H9 (cell line): ENCODE measurements at regions not wholly inside any gene's neighbourhood (a gene's known extent, or its start where the extent isn't known, plus 50 kb on each side); places are given as distances from the start of the nearest gene placed in this dataset.

Experiments used
- DNase-seq: peaks from one replicate; pipeline ENCODE4 v3.0.0-alpha.2; 2017
- H2AFZ ChIP-seq: one replicate; pipeline ENCODE4 v1.6.1; 2013; ENCODE audit warnings: mild to moderate bottlenecking, low read length, control low read depth, moderate library complexity
- H2AK5ac ChIP-seq: 2 replicates; pipeline ENCODE4 v1.6.1; 2013; ENCODE audit warnings: low read length, control low read depth, mixed read lengths; ENCODE audit not compliant: insufficient read length
- H2BK120ac ChIP-seq: one replicate; pipeline ENCODE4 v1.6.1; 2013; ENCODE audit warnings: low read depth, mild to moderate bottlenecking, low read length, control low read depth, inconsistent platforms; ENCODE audit not compliant: poor library complexity, severe bottlenecking
- H2BK12ac ChIP-seq: 2 replicates; pipeline ENCODE4 v1.6.1; 2013; ENCODE audit warnings: low read length, control low read depth, mixed read lengths, low read depth; ENCODE audit not compliant: insufficient read length
- H2BK15ac ChIP-seq: 2 replicates; pipeline ENCODE4 v1.6.1; 2013; ENCODE audit warnings: low read depth, low read length, control low read depth
- H2BK20ac ChIP-seq: one replicate; pipeline ENCODE4 v1.6.1; 2013; ENCODE audit warnings: low read depth, mild to moderate bottlenecking, low read length, control low read depth, inconsistent platforms; ENCODE audit not compliant: poor library complexity, severe bottlenecking
- H2BK5ac ChIP-seq: 2 replicates; pipeline ENCODE4 v1.6.1; 2013; ENCODE audit warnings: low read length, control low read depth, mixed read lengths; ENCODE audit not compliant: insufficient read length
- H3K14ac ChIP-seq: 2 replicates; pipeline ENCODE4 v1.6.1; 2013; ENCODE audit warnings: low read length, control low read depth; ENCODE audit not compliant: insufficient read depth
- H3K18ac ChIP-seq: 2 replicates; pipeline ENCODE4 v1.6.1; 2013; ENCODE audit warnings: low read depth, mild to moderate bottlenecking, mixed read lengths, low read length, control low read depth; ENCODE audit not compliant: insufficient read length
- H3K23ac ChIP-seq: 2 replicates; pipeline ENCODE4 v1.6.1; 2013; ENCODE audit warnings: low read length, control low read depth, mixed read lengths, low read depth; ENCODE audit not compliant: insufficient read length
- H3K23me2 ChIP-seq: 2 replicates; pipeline ENCODE4 v1.6.1; 2013; ENCODE audit warnings: low read depth, mild to moderate bottlenecking, mixed read lengths, low read length, control low read depth; ENCODE audit not compliant: insufficient read length, poor library complexity, severe bottlenecking
- H3K27ac ChIP-seq: 2 replicates; pipeline ENCODE4 v1.5.1; 2013; ENCODE audit warnings: low read length, control low read depth, mixed read lengths, low read depth; ENCODE audit not compliant: insufficient read length
- H3K27me3 ChIP-seq: 2 replicates; pipeline ENCODE4 v1.6.1; 2013; ENCODE audit warnings: low read length, control low read depth, inconsistent platforms; ENCODE audit not compliant: insufficient read depth
- H3K4ac ChIP-seq: 2 replicates; pipeline ENCODE4 v1.6.1; 2013; ENCODE audit warnings: low read depth, mild to moderate bottlenecking, control low read depth, inconsistent platforms, low read length, moderate library complexity
- H3K4me1 ChIP-seq: 2 replicates; pipeline ENCODE4 v1.6.1; 2013; ENCODE audit warnings: low read length, control low read depth, inconsistent platforms; ENCODE audit not compliant: insufficient read depth
- H3K4me2 ChIP-seq: 2 replicates; pipeline ENCODE4 v1.6.1; 2013; ENCODE audit warnings: low read length, control low read depth, mixed read lengths; ENCODE audit not compliant: insufficient read length, insufficient read depth
- H3K56ac ChIP-seq: 2 replicates; pipeline ENCODE4 v1.6.1; 2013; ENCODE audit warnings: low read depth, mild to moderate bottlenecking, mixed read lengths, low read length, control low read depth; ENCODE audit not compliant: insufficient read length
- H3K79me1 ChIP-seq: 2 replicates; pipeline ENCODE4 v1.6.1; 2013; ENCODE audit warnings: low read depth, mild to moderate bottlenecking, moderate library complexity, low read length, control low read depth, inconsistent platforms; ENCODE audit not compliant: insufficient read depth, poor library complexity, severe bottlenecking
- H3K79me2 ChIP-seq: 2 replicates; pipeline ENCODE4 v1.6.1; 2013; ENCODE audit warnings: low read length, control low read depth, inconsistent platforms; ENCODE audit not compliant: insufficient read depth
- H3K9ac ChIP-seq: 2 replicates; pipeline ENCODE4 v1.6.1; 2013; ENCODE audit warnings: low read length, control low read depth, mixed read lengths; ENCODE audit not compliant: insufficient read length; ENCODE audit errors: extremely low read depth
- H3K9me3 ChIP-seq: one replicate; pipeline ENCODE4 v1.6.1; 2013; ENCODE audit warnings: low read depth, low read length, inconsistent platforms; ENCODE audit not compliant: control insufficient read depth
- H3T11ph ChIP-seq: one replicate; pipeline ENCODE4 v1.6.1; 2013; ENCODE audit warnings: mild to moderate bottlenecking, low read length, control low read depth, inconsistent platforms
- H4K20me1 ChIP-seq: one replicate; pipeline ENCODE4 v1.6.1; 2013; ENCODE audit not compliant: control insufficient read depth, insufficient read length, insufficient read depth
- H4K5ac ChIP-seq: 2 replicates; pipeline ENCODE4 v1.6.1; 2013; ENCODE audit warnings: low read depth, mild to moderate bottlenecking, mixed read lengths, low read length, control low read depth; ENCODE audit not compliant: insufficient read length
- H4K8ac ChIP-seq: replicated peaks from 2 replicates; pipeline ENCODE4 v1.6.1; 2013; ENCODE audit warnings: low read length, control low read depth, mixed read lengths, low read depth; ENCODE audit not compliant: insufficient read length
- H4K91ac ChIP-seq: 2 replicates; pipeline ENCODE4 v1.6.1; 2013; ENCODE audit warnings: low read depth, mild to moderate bottlenecking, moderate library complexity, mixed read lengths, low read length, control low read depth; ENCODE audit not compliant: insufficient read length
- H3K27ac Mint-ChIP-seq, 3 experiments: 2 replicates in 2 of 3; 3 replicates in 1 of 3; pipeline ENCODE4 v1.8.0; 2020 to 2021; ENCODE audit warnings: mixed read lengths in 3 of 3, mild to moderate bottlenecking in 1 of 3, moderate library complexity in 1 of 3
- H3K27me3 Mint-ChIP-seq: 2 replicates; pipeline ENCODE4 v1.8.0; 2021; ENCODE audit warnings: low read depth, mild to moderate bottlenecking, moderate library complexity, mixed read lengths
- H3K36me3 Mint-ChIP-seq, 3 experiments: 2 replicates in 2 of 3; 3 replicates in 1 of 3; pipeline ENCODE4 v1.8.0; 2020 to 2021; ENCODE audit warnings: low read depth in 3 of 3, mixed read lengths in 3 of 3; ENCODE audit not compliant: insufficient read depth in 1 of 3
- H3K4me1 Mint-ChIP-seq, 2 experiments: 2 replicates each; pipeline ENCODE4 v1.8.0; 2020; ENCODE audit warnings: mixed read lengths in 2 of 2
- H3K4me3 Mint-ChIP-seq, 2 experiments: 2 replicates in 1 of 2; 3 replicates in 1 of 2; pipeline ENCODE4 v1.8.0; 2020 to 2021; ENCODE audit warnings: mild to moderate bottlenecking in 2 of 2, mixed read lengths in 2 of 2, moderate library complexity in 1 of 2
- H3K9me3 Mint-ChIP-seq, 2 experiments: 2 replicates in 1 of 2; 3 replicates in 1 of 2; pipeline ENCODE4 v1.8.0; 2020; ENCODE audit warnings: mild to moderate bottlenecking in 2 of 2, mixed read lengths in 2 of 2, moderate library complexity in 1 of 2
- CTCF ChIP-seq: fragments of 200-600 bp; sonication (generic); conservative IDR thresholded peaks from 3 replicates; pipeline ENCODE4 v1.8.0; 2021; ENCODE audit warnings: antibody characterized with exemption, mild to moderate bottlenecking
- whole genome bisulfite sequencing: extraction: QIAGEN DNeasy Blood & Tissue Kit; methylation state at CpG from one replicate; pipeline ENCODE4 v1.1.7; 2013; ENCODE audit warnings: missing lambda C conversion rate, low lambda C conversion rate, mixed read lengths; ENCODE audit not compliant: insufficient read length; ENCODE audit errors: extremely low coverage; 5-methylcytosine and 5-hydroxymethylcytosine counted together

GRCh38 chr13:78722700-78723099 is 63.7 kb upstream of the OBI1 start:
- no peak overlapping the region for H3K4ac ChIP-seq
- TF ChIP-seq CTCF = no peak

More at GRCh38 chr13:78722700-78723099, 63.7 kb upstream of the OBI1 start:
- no peak overlapping the region for H2BK120ac ChIP-seq
- no peak overlapping the region for H2AFZ ChIP-seq
- H3K14ac ChIP-seq = no peak overlapping the region
- H2BK20ac ChIP-seq = no peak overlapping the region
- H3K9ac ChIP-seq = no peak overlapping the region
- H2BK15ac ChIP-seq = no peak overlapping the region
- no peak overlapping the region for H3K27ac ChIP-seq
- peaks cover 10 to 14% of the 10 kb centered on the region in 2 experiments for H3K4me1 Mint-ChIP-seq
- H4K5ac ChIP-seq = no peak overlapping the region
- H3K4me3 Mint-ChIP-seq = no peak overlapping the region
- no peak overlapping the region for H2AK5ac ChIP-seq
- H3K36me3 Mint-ChIP-seq = no peaks in the 10 kb centered on the region
- no peaks in the 10 kb centered on the region for H4K20me1 ChIP-seq
- no peaks in the 10 kb centered on the region for H3K27me3 Mint-ChIP-seq
- no peak overlapping the region for H4K91ac ChIP-seq
- WGBS = no CpG with 5 or more reads among the region's 3 CpGs
- H2BK12ac ChIP-seq = no peak overlapping the region
- H3K23me2 ChIP-seq = no peaks in the 10 kb centered on the region
- H3T11ph ChIP-seq = no peak overlapping the region
- no peak overlapping the region for H3K56ac ChIP-seq
- DNase-seq = no peak
- H3K9me3 ChIP-seq = no peaks in the 10 kb centered on the region
- H3K18ac ChIP-seq = no peak overlapping the region
- no peak overlapping the region for H3K23ac ChIP-seq
- no peak overlapping the region for H3K4me2 ChIP-seq
- no peaks in the 10 kb centered on the region for H3K4me1 ChIP-seq
- no peaks in the 10 kb centered on the region for H3K79me2 ChIP-seq
- H3K9me3 Mint-ChIP-seq = no peaks in the 10 kb centered on the region
- no peak overlapping the region for H4K8ac ChIP-seq
- no peak overlapping the region for H2BK5ac ChIP-seq
- H3K27me3 ChIP-seq = no peaks in the 10 kb centered on the region
- no peaks in the 10 kb centered on the region for H3K79me1 ChIP-seq
- no peak overlapping the region for H3K27ac Mint-ChIP-seq
